Stomach (tissue), 4 donors: ENCODE measurements at regions not wholly inside any gene's neighbourhood (a gene's known extent, or its start where the extent isn't known, plus 50 kb on each side); places are given as distances from the start of the nearest gene placed in this dataset.

Experiments
- EP300 ChIP-seq: sonication (generic); formaldehyde crosslinking; IDR thresholded peaks from one replicate; pipeline ENCODE4 v1.6.1; 2017; ENCODE audit warnings: antibody characterized with exemption
- POLR2A ChIP-seq, 4 donors: fragments of 450-650 bp; IDR thresholded peaks; one replicate each; pipeline ENCODE4 v1.6.1; 2016; ENCODE audit warnings: antibody characterized with exemption in 4 of 4, control low read depth in 2 of 4, mild to moderate bottlenecking in 1 of 4, moderate library complexity in 1 of 4
- POLR2AphosphoS5 ChIP-seq, 3 donors: sonication (generic); formaldehyde crosslinking; IDR thresholded peaks; one replicate each; pipeline ENCODE4 v1.6.1; 2016; ENCODE audit warnings: antibody characterized with exemption in 3 of 3
- TF ChIP-seq, protein P1 (sequence below), 7 experiments: fragments of 450-650 bp in 4 of 7; fragments of 200-600 bp in 3 of 7; sonication (generic) in 3 of 7; IDR thresholded peaks; one replicate each; pipeline ENCODE4 v1.5.1; 2016 to 2019; ENCODE audit warnings: antibody characterized with exemption in 7 of 7, control low read depth in 2 of 7, mild to moderate bottlenecking in 1 of 7

DNA sequence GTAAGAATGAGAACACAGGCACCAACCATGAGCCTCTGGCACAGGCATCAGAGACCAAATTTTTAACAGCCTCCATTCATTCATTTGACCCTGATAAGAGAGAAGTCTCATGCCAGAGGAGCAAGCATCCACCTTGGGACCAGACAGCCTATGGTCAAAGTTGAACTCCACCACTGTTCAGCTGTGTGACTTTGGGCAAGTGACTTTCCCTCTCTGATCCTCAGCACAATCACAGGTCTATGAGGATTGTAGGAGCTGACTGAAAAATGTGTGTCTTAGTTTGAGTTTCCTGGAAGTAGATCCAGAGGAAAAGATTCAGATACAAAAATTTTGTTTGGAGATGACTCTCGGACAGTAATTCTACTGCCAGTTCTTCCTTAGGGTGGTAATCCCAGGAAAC is 645.1 kb upstream of the DEFB115 start:
- TF ChIP-seq EP300, result no peak
- TF ChIP-seq, protein P1, sequence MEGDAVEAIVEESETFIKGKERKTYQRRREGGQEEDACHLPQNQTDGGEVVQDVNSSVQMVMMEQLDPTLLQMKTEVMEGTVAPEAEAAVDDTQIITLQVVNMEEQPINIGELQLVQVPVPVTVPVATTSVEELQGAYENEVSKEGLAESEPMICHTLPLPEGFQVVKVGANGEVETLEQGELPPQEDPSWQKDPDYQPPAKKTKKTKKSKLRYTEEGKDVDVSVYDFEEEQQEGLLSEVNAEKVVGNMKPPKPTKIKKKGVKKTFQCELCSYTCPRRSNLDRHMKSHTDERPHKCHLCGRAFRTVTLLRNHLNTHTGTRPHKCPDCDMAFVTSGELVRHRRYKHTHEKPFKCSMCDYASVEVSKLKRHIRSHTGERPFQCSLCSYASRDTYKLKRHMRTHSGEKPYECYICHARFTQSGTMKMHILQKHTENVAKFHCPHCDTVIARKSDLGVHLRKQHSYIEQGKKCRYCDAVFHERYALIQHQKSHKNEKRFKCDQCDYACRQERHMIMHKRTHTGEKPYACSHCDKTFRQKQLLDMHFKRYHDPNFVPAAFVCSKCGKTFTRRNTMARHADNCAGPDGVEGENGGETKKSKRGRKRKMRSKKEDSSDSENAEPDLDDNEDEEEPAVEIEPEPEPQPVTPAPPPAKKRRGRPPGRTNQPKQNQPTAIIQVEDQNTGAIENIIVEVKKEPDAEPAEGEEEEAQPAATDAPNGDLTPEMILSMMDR (IDR thresholded peaks at IDR 0.05), result no peak
- no peak for TF ChIP-seq POLR2AphosphoS5 (IDR thresholded peaks at IDR 0.05)
- no peak for TF ChIP-seq POLR2A (IDR thresholded peaks at IDR 0.05)
